ENCODE measurements at regions not wholly inside any gene's neighbourhood (a gene's known extent, or its start where the extent isn't known, plus 50 kb on each side); places are given as distances from the start of the nearest gene placed in this dataset.

- Histone ChIP-seq H3K27me3 (ENCODE audit: control insufficient read depth in 1 of 2, insufficient read depth in 2 of 2, low read length in 2 of 2) (no peaks in the 10 kb centered on the region), H3K36me3 (ENCODE audit: control insufficient read depth in 1 of 2, insufficient read depth in 2 of 2, low read length in 2 of 2) (no peaks in the 10 kb centered on the region), H3K27ac (ENCODE audit: low read depth, low read length) (no peak overlapping the region), H3K4me1 (ENCODE audit: control insufficient read depth in 1 of 2, insufficient read depth in 2 of 2, low read length in 2 of 2) (no peaks in the 10 kb centered on the region), H3K9me3 (ENCODE audit: control insufficient read depth in 1 of 2, low read length in 2 of 2) (no peaks in the 10 kb centered on the region), H3K9ac (ENCODE audit: low read depth in 1 of 2, low read length in 2 of 2) (no peak overlapping the region), H3K4me3 (ENCODE audit: low read depth in 1 of 2, low read length in 2 of 2) (no peak overlapping the region)
Observed at GRCh38 chr9:101999441-101999840, 261.0 kb upstream of the GRIN3A start.

GRCh38 chr9:101995231-101995630, 256.8 kb upstream of the GRIN3A start:
- H3K27ac ChIP-seq (ENCODE audit: low read depth, low read length): no peak overlapping the region
- no peaks in the 10 kb centered on the region for H3K27me3 ChIP-seq (ENCODE audit: control insufficient read depth in 1 of 2, insufficient read depth in 2 of 2, low read length in 2 of 2)
- H3K9me3 ChIP-seq (ENCODE audit: control insufficient read depth in 1 of 2, low read length in 2 of 2): no peaks in the 10 kb centered on the region
- H3K4me1 ChIP-seq (ENCODE audit: control insufficient read depth in 1 of 2, insufficient read depth in 2 of 2, low read length in 2 of 2): no peaks in the 10 kb centered on the region
- H3K9ac ChIP-seq (ENCODE audit: low read depth in 1 of 2, low read length in 2 of 2): no peak overlapping the region
- no peak overlapping the region for H3K4me3 ChIP-seq (ENCODE audit: low read depth in 1 of 2, low read length in 2 of 2)
- H3K36me3 ChIP-seq (ENCODE audit: control insufficient read depth in 1 of 2, insufficient read depth in 2 of 2, low read length in 2 of 2): no peaks in the 10 kb centered on the region

GRCh38 chr9:101993771-101994170, 255.3 kb upstream of the GRIN3A start:
- Histone ChIP-seq H3K27me3 (ENCODE audit: control insufficient read depth in 1 of 2, insufficient read depth in 2 of 2, low read length in 2 of 2) (no peaks in the 10 kb centered on the region), H3K4me3 (ENCODE audit: low read depth in 1 of 2, low read length in 2 of 2) (no peak overlapping the region), H3K27ac (ENCODE audit: low read depth, low read length) (no peak overlapping the region), H3K9me3 (ENCODE audit: control insufficient read depth in 1 of 2, low read length in 2 of 2) (no peaks in the 10 kb centered on the region), H3K9ac (ENCODE audit: low read depth in 1 of 2, low read length in 2 of 2) (no peak overlapping the region), H3K36me3 (ENCODE audit: control insufficient read depth in 1 of 2, insufficient read depth in 2 of 2, low read length in 2 of 2) (no peaks in the 10 kb centered on the region), H3K4me1 (ENCODE audit: control insufficient read depth in 1 of 2, insufficient read depth in 2 of 2, low read length in 2 of 2) (no peaks in the 10 kb centered on the region)

- Histone ChIP-seq H3K4me3 (ENCODE audit: low read depth in 1 of 2, low read length in 2 of 2) (no peak overlapping the region), H3K27me3 (ENCODE audit: control insufficient read depth in 1 of 2, insufficient read depth in 2 of 2, low read length in 2 of 2) (no peaks in the 10 kb centered on the region), H3K9me3 (ENCODE audit: control insufficient read depth in 1 of 2, low read length in 2 of 2) (no peaks in the 10 kb centered on the region), H3K27ac (ENCODE audit: low read depth, low read length) (no peak overlapping the region), H3K36me3 (ENCODE audit: control insufficient read depth in 1 of 2, insufficient read depth in 2 of 2, low read length in 2 of 2) (no peaks in the 10 kb centered on the region), H3K9ac (ENCODE audit: low read depth in 1 of 2, low read length in 2 of 2) (no peak overlapping the region), H3K4me1 (ENCODE audit: control insufficient read depth in 1 of 2, insufficient read depth in 2 of 2, low read length in 2 of 2) (no peaks in the 10 kb centered on the region)
Observed at GRCh38 chr9:101991926-101992325, 253.5 kb upstream of the GRIN3A start.

- no peak overlapping the region for H3K9ac ChIP-seq (ENCODE audit: low read depth in 1 of 2, low read length in 2 of 2)
- no peaks in the 10 kb centered on the region for H3K4me1 ChIP-seq (ENCODE audit: control insufficient read depth in 1 of 2, insufficient read depth in 2 of 2, low read length in 2 of 2)
- no peak overlapping the region for H3K4me3 ChIP-seq (ENCODE audit: low read depth in 1 of 2, low read length in 2 of 2)
Observed at GRCh38 chr9:101977614-101978210, 239.3 kb upstream of the GRIN3A start.

GRCh38 chr9:101970609-101971008, 232.2 kb upstream of the GRIN3A start:
- no peak overlapping the region for H3K27ac ChIP-seq (ENCODE audit: low read depth, low read length)
- no peak overlapping the region for H3K4me3 ChIP-seq (ENCODE audit: low read depth in 1 of 2, low read length in 2 of 2)
- H3K9ac ChIP-seq (ENCODE audit: low read depth in 1 of 2, low read length in 2 of 2): no peak overlapping the region
- no peaks in the 10 kb centered on the region for H3K9me3 ChIP-seq (ENCODE audit: control insufficient read depth in 1 of 2, low read length in 2 of 2)
- no peaks in the 10 kb centered on the region for H3K36me3 ChIP-seq (ENCODE audit: control insufficient read depth in 1 of 2, insufficient read depth in 2 of 2, low read length in 2 of 2)
- H3K27me3 ChIP-seq (ENCODE audit: control insufficient read depth in 1 of 2, insufficient read depth in 2 of 2, low read length in 2 of 2): no peaks in the 10 kb centered on the region
- no peaks in the 10 kb centered on the region for H3K4me1 ChIP-seq (ENCODE audit: control insufficient read depth in 1 of 2, insufficient read depth in 2 of 2, low read length in 2 of 2)

More at GRCh38 chr9:101977614-101978210, 239.3 kb upstream of the GRIN3A start:
- Histone ChIP-seq H3K9me3 (ENCODE audit: control insufficient read depth in 1 of 2, low read length in 2 of 2) (no peaks in the 10 kb centered on the region), H3K36me3 (ENCODE audit: control insufficient read depth in 1 of 2, insufficient read depth in 2 of 2, low read length in 2 of 2) (no peaks in the 10 kb centered on the region), H3K27ac (ENCODE audit: low read depth, low read length) (no peak overlapping the region), H3K27me3 (ENCODE audit: control insufficient read depth in 1 of 2, insufficient read depth in 2 of 2, low read length in 2 of 2) (no peaks in the 10 kb centered on the region)

GRCh38 chr9:101968392-101968791, 229.9 kb upstream of the GRIN3A start:
- Histone ChIP-seq H3K36me3 (ENCODE audit: control insufficient read depth in 1 of 2, insufficient read depth in 2 of 2, low read length in 2 of 2) (no peaks in the 10 kb centered on the region), H3K27ac (ENCODE audit: low read depth, low read length) (no peak overlapping the region), H3K27me3 (ENCODE audit: control insufficient read depth in 1 of 2, insufficient read depth in 2 of 2, low read length in 2 of 2) (no peaks in the 10 kb centered on the region), H3K4me1 (ENCODE audit: control insufficient read depth in 1 of 2, insufficient read depth in 2 of 2, low read length in 2 of 2) (no peaks in the 10 kb centered on the region), H3K4me3 (ENCODE audit: low read depth in 1 of 2, low read length in 2 of 2) (no peak overlapping the region), H3K9me3 (ENCODE audit: control insufficient read depth in 1 of 2, low read length in 2 of 2) (no peaks in the 10 kb centered on the region), H3K9ac (ENCODE audit: low read depth in 1 of 2, low read length in 2 of 2) (no peak overlapping the region)

GRCh38 chr9:101966691-101967090, 228.2 kb upstream of the GRIN3A start:
- Histone ChIP-seq H3K27ac (ENCODE audit: low read depth, low read length) (no peak overlapping the region), H3K4me1 (ENCODE audit: control insufficient read depth in 1 of 2, insufficient read depth in 2 of 2, low read length in 2 of 2) (no peaks in the 10 kb centered on the region), H3K9ac (ENCODE audit: low read depth in 1 of 2, low read length in 2 of 2) (no peak overlapping the region), H3K4me3 (ENCODE audit: low read depth in 1 of 2, low read length in 2 of 2) (no peak overlapping the region), H3K9me3 (ENCODE audit: control insufficient read depth in 1 of 2, low read length in 2 of 2) (no peaks in the 10 kb centered on the region), H3K36me3 (ENCODE audit: control insufficient read depth in 1 of 2, insufficient read depth in 2 of 2, low read length in 2 of 2) (no peaks in the 10 kb centered on the region), H3K27me3 (ENCODE audit: control insufficient read depth in 1 of 2, insufficient read depth in 2 of 2, low read length in 2 of 2) (no peaks in the 10 kb centered on the region)

GRCh38 chr9:101957705-101958104, 219.3 kb upstream of the GRIN3A start:
- no peaks in the 10 kb centered on the region for H3K9me3 ChIP-seq (ENCODE audit: control insufficient read depth in 1 of 2, low read length in 2 of 2)
- H3K4me3 ChIP-seq (ENCODE audit: low read depth in 1 of 2, low read length in 2 of 2): no peak overlapping the region
- no peak overlapping the region for H3K9ac ChIP-seq (ENCODE audit: low read depth in 1 of 2, low read length in 2 of 2)
- H3K36me3 ChIP-seq (ENCODE audit: control insufficient read depth in 1 of 2, insufficient read depth in 2 of 2, low read length in 2 of 2): no peaks in the 10 kb centered on the region
- H3K27me3 ChIP-seq (ENCODE audit: control insufficient read depth in 1 of 2, insufficient read depth in 2 of 2, low read length in 2 of 2): no peaks in the 10 kb centered on the region
- H3K4me1 ChIP-seq (ENCODE audit: control insufficient read depth in 1 of 2, insufficient read depth in 2 of 2, low read length in 2 of 2): no peaks in the 10 kb centered on the region
- H3K27ac ChIP-seq (ENCODE audit: low read depth, low read length): no peak overlapping the region

DNA sequence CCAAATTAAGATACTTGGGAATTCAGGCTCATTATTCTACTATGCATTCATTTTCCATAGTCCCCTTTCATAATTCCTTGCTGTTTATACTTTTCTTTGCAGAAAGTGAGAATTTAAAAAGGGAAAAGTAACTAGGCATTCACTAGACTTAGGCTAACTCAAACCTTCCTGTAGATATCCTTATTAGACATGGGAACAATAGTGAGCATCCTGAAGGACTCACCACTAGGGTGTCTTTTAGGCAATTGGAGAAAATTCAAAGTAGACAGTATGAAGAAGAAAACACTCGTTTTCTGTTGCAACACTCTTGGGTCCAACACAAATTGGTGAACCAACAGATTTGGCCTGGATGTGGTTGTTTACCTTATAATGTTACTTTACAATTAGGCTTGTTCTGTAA, 213.2 kb upstream of the GRIN3A start:
- Histone ChIP-seq H3K36me3 (ENCODE audit: control insufficient read depth in 1 of 2, insufficient read depth in 2 of 2, low read length in 2 of 2) (no peaks in the 10 kb centered on the region), H3K9ac (ENCODE audit: low read depth in 1 of 2, low read length in 2 of 2) (no peak overlapping the region), H3K27me3 (ENCODE audit: control insufficient read depth in 1 of 2, insufficient read depth in 2 of 2, low read length in 2 of 2) (no peaks in the 10 kb centered on the region), H3K4me1 (ENCODE audit: control insufficient read depth in 1 of 2, insufficient read depth in 2 of 2, low read length in 2 of 2) (no peaks in the 10 kb centered on the region), H3K27ac (ENCODE audit: low read depth, low read length) (no peak overlapping the region), H3K4me3 (ENCODE audit: low read depth in 1 of 2, low read length in 2 of 2) (no peak overlapping the region), H3K9me3 (ENCODE audit: control insufficient read depth in 1 of 2, low read length in 2 of 2) (no peaks in the 10 kb centered on the region)

DNA sequence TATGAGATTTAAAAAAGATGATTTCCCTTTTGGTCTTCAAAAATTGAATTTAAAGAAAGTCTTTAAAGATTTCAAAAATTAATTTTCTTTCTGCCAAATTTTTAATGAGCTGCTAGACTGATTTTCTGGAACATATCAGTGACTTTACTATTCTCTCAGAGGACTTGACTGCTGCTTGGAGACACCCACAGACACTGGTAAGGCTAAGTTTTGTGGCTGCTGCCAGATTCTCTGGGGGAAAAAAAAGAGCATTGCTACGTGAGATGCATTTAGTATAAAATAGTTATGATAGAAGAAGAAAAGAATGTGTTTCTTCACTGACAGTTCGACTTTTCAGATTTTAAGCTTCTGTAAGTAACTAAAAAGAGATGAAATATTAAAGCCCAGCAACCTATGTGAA, 193.3 kb upstream of the GRIN3A start:
- Histone ChIP-seq H3K27ac (ENCODE audit: low read depth, low read length) (no peak overlapping the region), H3K9me3 (ENCODE audit: control insufficient read depth in 1 of 2, low read length in 2 of 2) (no peaks in the 10 kb centered on the region), H3K4me1 (ENCODE audit: control insufficient read depth in 1 of 2, insufficient read depth in 2 of 2, low read length in 2 of 2) (no peaks in the 10 kb centered on the region), H3K4me3 (ENCODE audit: low read depth in 1 of 2, low read length in 2 of 2) (no peak overlapping the region), H3K27me3 (ENCODE audit: control insufficient read depth in 1 of 2, insufficient read depth in 2 of 2, low read length in 2 of 2) (no peaks in the 10 kb centered on the region), H3K9ac (ENCODE audit: low read depth in 1 of 2, low read length in 2 of 2) (no peak overlapping the region), H3K36me3 (ENCODE audit: control insufficient read depth in 1 of 2, insufficient read depth in 2 of 2, low read length in 2 of 2) (no peaks in the 10 kb centered on the region)

Measured in duodenal mucosa (tissue), 2 donors.